ENCODE measurements at regions not wholly inside any gene's neighbourhood (a gene's known extent, or its start where the extent isn't known, plus 50 kb on each side); places are given as distances from the start of the nearest gene placed in this dataset.

DNA sequence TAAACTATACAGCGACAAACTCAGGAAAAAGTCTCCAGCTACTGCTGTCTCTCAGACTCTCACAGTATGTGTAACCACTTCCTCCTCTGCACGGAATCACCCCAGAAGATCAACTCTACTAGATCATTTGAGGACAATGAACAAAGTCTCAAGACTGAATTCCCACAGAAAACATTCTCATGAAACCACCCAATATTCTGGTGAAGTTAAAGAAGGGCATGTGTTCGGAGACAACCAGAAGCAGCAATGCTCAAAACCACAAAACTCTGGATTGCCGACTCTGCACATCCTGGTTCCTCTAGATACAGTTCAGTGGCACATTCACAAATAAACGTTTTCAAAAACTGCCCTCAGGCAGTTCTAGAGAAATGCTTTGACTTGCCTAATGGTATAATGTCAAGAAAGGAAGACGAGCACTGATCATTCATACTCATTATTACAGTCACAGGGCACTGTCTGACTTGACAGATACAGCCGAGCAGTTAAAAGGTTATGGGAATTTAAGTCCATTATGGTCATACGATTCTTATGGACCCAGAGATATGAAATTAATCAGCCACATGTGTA lies 91.9 kb upstream of the STK17B start:
- TF ChIP-seq, protein P1, sequence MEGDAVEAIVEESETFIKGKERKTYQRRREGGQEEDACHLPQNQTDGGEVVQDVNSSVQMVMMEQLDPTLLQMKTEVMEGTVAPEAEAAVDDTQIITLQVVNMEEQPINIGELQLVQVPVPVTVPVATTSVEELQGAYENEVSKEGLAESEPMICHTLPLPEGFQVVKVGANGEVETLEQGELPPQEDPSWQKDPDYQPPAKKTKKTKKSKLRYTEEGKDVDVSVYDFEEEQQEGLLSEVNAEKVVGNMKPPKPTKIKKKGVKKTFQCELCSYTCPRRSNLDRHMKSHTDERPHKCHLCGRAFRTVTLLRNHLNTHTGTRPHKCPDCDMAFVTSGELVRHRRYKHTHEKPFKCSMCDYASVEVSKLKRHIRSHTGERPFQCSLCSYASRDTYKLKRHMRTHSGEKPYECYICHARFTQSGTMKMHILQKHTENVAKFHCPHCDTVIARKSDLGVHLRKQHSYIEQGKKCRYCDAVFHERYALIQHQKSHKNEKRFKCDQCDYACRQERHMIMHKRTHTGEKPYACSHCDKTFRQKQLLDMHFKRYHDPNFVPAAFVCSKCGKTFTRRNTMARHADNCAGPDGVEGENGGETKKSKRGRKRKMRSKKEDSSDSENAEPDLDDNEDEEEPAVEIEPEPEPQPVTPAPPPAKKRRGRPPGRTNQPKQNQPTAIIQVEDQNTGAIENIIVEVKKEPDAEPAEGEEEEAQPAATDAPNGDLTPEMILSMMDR (IDR thresholded peaks at IDR 0.05) = no peak
- TF ChIP-seq POLR2A (IDR thresholded peaks at IDR 0.05) = no peak
